ENCODE measurements at regions not wholly inside any gene's neighbourhood (a gene's known extent, or its start where the extent isn't known, plus 50 kb on each side); places are given as distances from the start of the nearest gene placed in this dataset.

GRCh38 chr18:76715012-76715610, 107.2 kb upstream of the ZNF236 start:
- Histone ChIP-seq H3K27me3 (ENCODE audit: insufficient read depth, low read length) (no peaks in the 10 kb centered on the region), H3K4me2 (ENCODE audit: low read length) (no peak overlapping the region), H4K20me1 (ENCODE audit: insufficient read depth) (no peaks in the 10 kb centered on the region), H3K4me3 (replicated peaks in 1 of 2; ENCODE audit: low read depth in 1 of 2, low read length in 2 of 2) (no peak overlapping the region), H3K9ac (ENCODE audit: low read length) (no peak overlapping the region), H3K4me1 (ENCODE audit: control insufficient read depth in 1 of 2, insufficient read depth in 2 of 2, low read length in 2 of 2) (no peaks in the 10 kb centered on the region), H3K9me3 (ENCODE audit: control insufficient read depth in 1 of 2, insufficient read depth in 1 of 2, low read depth in 1 of 2, low read length in 2 of 2) (no peaks in the 10 kb centered on the region), H3K36me3 (ENCODE audit: control insufficient read depth in 1 of 2, insufficient read depth in 2 of 2, low read length in 2 of 2) (no peaks in the 10 kb centered on the region), H3K9me2 (ENCODE audit: insufficient read depth) (no peaks in the 10 kb centered on the region), H2AFZ (ENCODE audit: low read depth, low read length, poor library complexity, severe bottlenecking) (no peak overlapping the region), H3K27ac (ENCODE audit: low read depth, low read length) (no peak overlapping the region), H3K79me2 (ENCODE audit: insufficient read depth, low read length) (no peaks in the 10 kb centered on the region)
- intact Hi-C loops (cut with micrococcal nuclease), result no loop called here
- ChIA-PET POLR2A (no interaction called here), CTCF (interaction anchor here (0.6 kb wide), 1 partner anchor 342 kb away, joined by 5 read pairs; no protein-coding TSS in a partner anchor), RAD21 (ENCODE audit: low non-redundant PET in 1 of 2, low total read pairs in 2 of 2, uncharacterized antibody in 2 of 2, unreplicated experiment in 2 of 2) (no interaction called here)
- no peak for ATAC-seq
- no peak for DNase-seq (ENCODE audit: low read depth, low spot score)
- no TSS peak for BruUV-seq (replicated peaks)
- TF ChIP-seq MAX (IDR thresholded peaks at IDR 0.05) (no peak), CTCF (IDR thresholded peaks at IDR 0.05 in 2 of 3, conservative IDR thresholded peaks at IDR 0.05 in 1 of 3; ENCODE audit: borderline replicate concordance in 1 of 3, insufficient read depth in 1 of 3, low read depth in 2 of 3, low read length in 2 of 3) (no peak), ZNF274 (IDR thresholded peaks at IDR 0.05; ENCODE audit: low read depth, low read length) (no peak), ELF1 (IDR thresholded peaks at IDR 0.05; ENCODE audit: borderline replicate concordance, low read depth) (no peak), EGR1 (IDR thresholded peaks at IDR 0.05; ENCODE audit: low read depth) (no peak), RAD21 (IDR thresholded peaks at IDR 0.05; ENCODE audit: low read depth) (no peak), EZH2 (IDR thresholded peaks at IDR 0.05) (no peak), REST (IDR thresholded peaks at IDR 0.05; ENCODE audit: low read depth) (no peak), FOSL1 (IDR thresholded peaks at IDR 0.05; ENCODE audit: low read depth) (no peak), YY1 (IDR thresholded peaks at IDR 0.05; ENCODE audit: extremely low read depth, insufficient replicate concordance, low read depth, low read length) (no peak), SRF (IDR thresholded peaks at IDR 0.05; ENCODE audit: low read depth) (no peak), ATF3 (IDR thresholded peaks at IDR 0.05) (no peak)

All from HCT116 (cell line).